HL-60 (cell line): ENCODE measurements at regions not wholly inside any gene's neighbourhood (a gene's known extent, or its start where the extent isn't known, plus 50 kb on each side); places are given as distances from the start of the nearest gene placed in this dataset.

ENCODE experiments used
- CTCF ChIP-seq: IDR thresholded peaks from one replicate; pipeline ENCODE4 v1.5.1; 2011; ENCODE audit warnings: low read length, control low read depth, inconsistent platforms; ENCODE audit not compliant: insufficient read depth
- POLR2AphosphoS5 ChIP-seq: IDR thresholded peaks from 2 replicates; pipeline ENCODE4 v1.6.1; 2012; ENCODE audit warnings: low read depth

GRCh38 chr18:55739488-55739887 lies 151.5 kb upstream of the TCF4 start:
- TF ChIP-seq POLR2AphosphoS5: no peak
- TF ChIP-seq CTCF: no peak
